Panc1 (cell line): ENCODE measurements at regions not wholly inside any gene's neighbourhood (a gene's known extent, or its start where the extent isn't known, plus 50 kb on each side); places are given as distances from the start of the nearest gene placed in this dataset.

ENCODE experiments used
- ATAC-seq: fragments of 200-7000 bp; cut with Tn5 transposase; 2 replicates; pipeline ENCODE4 v1.9.1; 2020; ENCODE audit warnings: mild to moderate bottlenecking, moderate library complexity
- BruUV-seq: library from RNA; stranded (reverse); fragments of 400-500 nt; replicated peaks from 2 replicates; lab custom pipeline; 2021; lab: Mats Ljungman, UMichigan
- CTCF ChIA-PET: fragments of 300-600 bp; sonication (Branson Sonifier 250); formaldehyde crosslinking; loops from one replicate; lab custom pipeline; 2022; ENCODE audit warnings: antibody characterized with exemption; lab: Charles Lee
- POLR2A ChIA-PET: fragments of 300-600 bp; sonication (Branson Sonifier 250); formaldehyde crosslinking; loops from one replicate; lab custom pipeline; 2022; ENCODE audit warnings: antibody characterized with exemption; lab: Charles Lee
- DNase-seq: peaks from one replicate; pipeline ENCODE4 v3.0.0-alpha.2; 2010; ENCODE audit warnings: low read depth, low spot score
- H3K27ac ChIP-seq: 2 replicates; pipeline ENCODE4 v1.5.1; 2011; ENCODE audit warnings: mild to moderate bottlenecking, low read length, inconsistent platforms
- H3K27me3 ChIP-seq: fragments of 200-500 bp; sonication (Bioruptor generic); 2 replicates; pipeline ENCODE4 v1.6.0; 2014; ENCODE audit warnings: low read length, inconsistent platforms; ENCODE audit not compliant: control insufficient read depth, insufficient read depth
- H3K36me3 ChIP-seq: fragments of 200-500 bp; sonication (Bioruptor generic); 2 replicates; pipeline ENCODE4 v1.5.1; 2014; ENCODE audit warnings: inconsistent platforms, mild to moderate bottlenecking, low read length, moderate library complexity; ENCODE audit not compliant: control insufficient read depth, insufficient read depth
- H3K4me1 ChIP-seq: 2 replicates; pipeline ENCODE4 v1.5.1; 2011; ENCODE audit warnings: inconsistent platforms, mild to moderate bottlenecking, low read length, moderate library complexity; ENCODE audit not compliant: control insufficient read depth, insufficient read depth
- H3K4me3 ChIP-seq, 2 experiments: 2 replicates each; pipeline ENCODE4 v1.5.1; 2011 to 2012; ENCODE audit warnings: low read depth in 2 of 2, low read length in 2 of 2, mild to moderate bottlenecking in 2 of 2, inconsistent platforms in 1 of 2, moderate library complexity in 1 of 2
- H3K9me3 ChIP-seq: fragments of 200-500 bp; sonication (Bioruptor generic); 2 replicates; pipeline ENCODE4 v1.5.1; 2014; ENCODE audit warnings: low read depth, mild to moderate bottlenecking, inconsistent platforms, low read length, moderate library complexity; ENCODE audit not compliant: control insufficient read depth, insufficient read depth
- CTCF ChIP-seq: fragments of 450-650 bp; IDR thresholded peaks from 2 replicates; pipeline ENCODE4 v1.5.1; 2017; ENCODE audit warnings: mild to moderate bottlenecking
- POLR2AphosphoS5 ChIP-seq: IDR thresholded peaks from 2 replicates; pipeline ENCODE4 v1.6.1; 2012; ENCODE audit warnings: mild to moderate bottlenecking, low read depth, low read length, moderate library complexity
- REST ChIP-seq, 2 experiments: IDR thresholded peaks; 2 replicates each; pipeline ENCODE4 v1.6.1; 2011 to 2012; ENCODE audit warnings: low read depth in 2 of 2, control low read depth in 1 of 2, low read length in 1 of 2, mild to moderate bottlenecking in 1 of 2, moderate library complexity in 1 of 2; ENCODE audit not compliant: insufficient read depth in 1 of 2
- SIN3A ChIP-seq: IDR thresholded peaks from 2 replicates; pipeline ENCODE4 v1.6.1; 2012; ENCODE audit warnings: low read depth, mild to moderate bottlenecking, low read length, moderate library complexity, borderline replicate concordance; ENCODE audit not compliant: insufficient read depth
- TCF7L2 ChIP-seq: IDR thresholded peaks from 2 replicates; pipeline ENCODE4 v1.6.1; 2011; ENCODE audit warnings: mild to moderate bottlenecking, low read depth, low read length, inconsistent platforms
- in situ Hi-C: cut with HindIII; loops from 2 replicates; pipeline ENCODE4 v1.10.0; 2016; ENCODE audit warnings: low sequenced_read_pairs, low pct_unique_long_range_greater_than_20kb
- intact Hi-C: fragments of 100-400 bp; cut with micrococcal nuclease; formaldehyde crosslinking; loops from one replicate; pipeline ENCODE4 v1.10.0; 2022; ENCODE audit not compliant: unreplicated experiment

DNA sequence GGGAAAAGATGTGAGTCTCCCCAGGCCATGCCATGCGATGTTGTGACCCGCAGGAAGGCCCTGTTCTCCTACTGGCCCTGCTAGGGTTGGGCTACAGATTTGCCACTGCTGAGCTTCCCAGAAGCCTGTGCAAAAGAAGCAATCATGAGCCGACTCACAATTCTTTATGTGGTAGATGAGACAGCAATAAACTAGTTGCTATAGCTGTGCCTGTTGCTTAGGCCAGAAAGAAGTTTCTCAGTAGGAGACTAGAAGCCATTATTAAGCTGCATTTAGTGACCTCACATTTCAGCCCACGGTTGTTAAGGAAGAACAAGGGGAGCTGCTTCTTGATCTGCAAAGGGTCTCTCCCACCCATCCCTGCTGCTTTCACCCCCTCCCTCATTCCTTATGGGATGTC, 239.4 kb upstream of the CRY1 start:
- H3K4me1 ChIP-seq: no peaks in the 10 kb centered on the region
- CTCF ChIA-PET: no interaction called here
- ATAC-seq (no peak), DNase-seq (no peak)
- POLR2A ChIA-PET: no interaction called here
- no peak for TF ChIP-seq POLR2AphosphoS5
- no peak for TF ChIP-seq REST (IDR thresholded peaks at IDR 0.05; ENCODE audit: insufficient read depth in 1 of 2, low read depth in 2 of 2, low read length in 1 of 2)
- TF ChIP-seq SIN3A: no peak
- TF ChIP-seq TCF7L2: no peak
- TF ChIP-seq CTCF: no peak
- no TSS peak for BruUV-seq
- H3K9me3 ChIP-seq: no peaks in the 10 kb centered on the region
- H3K36me3 ChIP-seq: no peaks in the 10 kb centered on the region
- H3K4me3 ChIP-seq: no peak overlapping the region
- H3K27me3 ChIP-seq: peaks cover 11% of the 10 kb centered on the region
- H3K27ac ChIP-seq: no peak overlapping the region
- in situ Hi-C loops: no loop called here
- intact Hi-C loops: no loop called here

DNA sequence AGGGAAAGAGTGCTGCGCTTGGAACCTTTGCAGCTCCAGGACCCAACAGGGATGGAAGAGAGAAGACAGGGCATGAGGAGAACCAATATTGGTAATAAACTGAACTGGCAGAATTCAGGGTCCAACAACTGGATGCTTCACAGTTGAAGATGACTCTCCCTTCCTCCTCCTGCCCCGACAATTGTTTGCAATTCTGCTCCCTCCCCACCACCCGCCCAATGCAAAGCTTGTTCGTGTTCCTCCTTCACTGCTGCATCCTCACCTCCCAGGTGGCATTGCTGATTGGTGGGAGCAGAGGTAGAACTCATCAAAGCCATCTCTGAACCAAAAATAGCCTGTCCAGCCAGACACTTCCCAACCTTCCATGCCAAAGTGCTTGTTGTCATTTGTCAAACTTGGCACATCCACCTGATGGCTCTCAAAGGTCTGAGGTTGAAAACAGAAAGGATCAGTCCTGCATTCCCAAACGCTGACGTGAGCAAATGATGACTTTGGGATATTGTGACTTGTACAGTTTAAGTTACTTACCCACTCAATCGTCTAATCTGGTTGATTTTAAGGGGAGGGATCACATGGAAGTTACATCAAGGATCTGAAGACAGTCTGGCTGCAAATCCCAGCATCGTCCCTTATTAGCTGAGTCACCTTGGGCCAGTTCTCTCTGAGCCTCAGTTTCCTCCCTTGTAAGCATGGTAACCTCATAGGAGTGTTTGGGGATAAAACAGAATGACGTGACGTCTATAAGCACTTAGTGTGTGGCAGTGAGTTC, 242.6 kb upstream of the CRY1 start:
- ATAC-seq (no peak), DNase-seq (no peak)
- in situ Hi-C loops (no loop called here), intact Hi-C loops (no loop called here)
- Histone ChIP-seq H3K4me1 (no peaks in the 10 kb centered on the region), H3K4me3 (no peak overlapping the region), H3K27ac (no peak overlapping the region), H3K9me3 (no peaks in the 10 kb centered on the region), H3K27me3 (peaks cover 13% of the 10 kb centered on the region), H3K36me3 (no peaks in the 10 kb centered on the region)
- no peak for TF ChIP-seq REST (IDR thresholded peaks at IDR 0.05; ENCODE audit: insufficient read depth in 1 of 2, low read depth in 2 of 2, low read length in 1 of 2)
- TF ChIP-seq POLR2AphosphoS5: no peak
- TF ChIP-seq CTCF: no peak
- TF ChIP-seq SIN3A: no peak
- TF ChIP-seq TCF7L2: no peak
- no TSS peak for BruUV-seq
- ChIA-PET POLR2A (no interaction called here), CTCF (no interaction called here)
